Stimulated activated CD8-positive, alpha-beta memory T cell treated with anti-CD3 and anti-CD28 coated beads, Interleukin-4, amount 100 ng/mL, for 48 hours (primary cell): ENCODE measurements at regions not wholly inside any gene's neighbourhood (a gene's known extent, or its start where the extent isn't known, plus 50 kb on each side); places are given as distances from the start of the nearest gene placed in this dataset.
"Not testable (repeated sequence)": the region's sequence is repeated elsewhere in the genome, so short reads cannot be mapped to it uniquely, and the experiment has no call there.

Experiments
- DNase-seq: peaks from one replicate; pipeline ENCODE4 v3.0.0-alpha.2; 2020

GRCh38 chr12:4822572-4822971, 87.1 kb upstream of the KCNA1 start:
- DNase-seq: no peak

DNA sequence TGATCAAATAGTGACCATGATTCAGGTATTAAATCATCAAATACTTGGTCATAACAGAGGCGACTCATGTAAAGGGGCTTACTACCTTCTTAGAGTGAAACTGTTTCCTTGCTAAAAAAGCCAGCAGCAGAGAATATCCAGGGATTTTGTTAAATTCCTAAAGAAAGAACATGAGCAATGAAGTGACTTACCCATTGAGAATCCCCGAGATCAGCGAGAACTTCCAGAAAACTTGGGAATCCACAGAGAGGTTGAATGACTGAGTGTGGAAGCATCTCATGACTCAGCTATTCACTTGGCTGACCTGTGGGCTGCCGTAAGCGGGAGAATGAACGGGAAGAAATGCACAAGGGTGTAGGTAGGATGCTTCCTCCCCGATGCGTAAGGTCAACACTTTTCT, 85.3 kb upstream of the KCNA1 start:
- DNase-seq: no peak

GRCh38 chr12:4825011-4825858, 84.5 kb upstream of the KCNA1 start:
- no peak for DNase-seq

GRCh38 chr12:4826909-4827308, 82.8 kb upstream of the KCNA1 start:
- no peak for DNase-seq

DNA sequence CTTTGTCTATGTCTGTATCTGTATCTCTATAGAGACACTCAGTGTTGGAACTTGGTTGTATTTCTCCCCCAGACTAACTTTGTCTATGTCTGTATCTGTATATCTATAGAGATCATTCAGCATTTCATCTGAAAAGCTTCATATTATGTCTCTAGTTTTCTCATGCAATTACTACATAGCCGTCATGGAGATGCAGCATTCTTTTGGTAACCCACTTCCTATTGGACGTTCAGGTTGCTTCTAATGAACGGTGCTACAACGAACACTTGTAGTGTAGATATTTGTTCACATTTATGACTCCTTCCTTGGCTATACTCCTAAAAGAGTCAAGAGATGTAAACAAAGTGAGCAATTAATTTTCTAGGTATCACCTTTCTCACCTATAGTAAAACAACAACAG, 81.5 kb upstream of the KCNA1 start:
- DNase-seq: no peak

DNA sequence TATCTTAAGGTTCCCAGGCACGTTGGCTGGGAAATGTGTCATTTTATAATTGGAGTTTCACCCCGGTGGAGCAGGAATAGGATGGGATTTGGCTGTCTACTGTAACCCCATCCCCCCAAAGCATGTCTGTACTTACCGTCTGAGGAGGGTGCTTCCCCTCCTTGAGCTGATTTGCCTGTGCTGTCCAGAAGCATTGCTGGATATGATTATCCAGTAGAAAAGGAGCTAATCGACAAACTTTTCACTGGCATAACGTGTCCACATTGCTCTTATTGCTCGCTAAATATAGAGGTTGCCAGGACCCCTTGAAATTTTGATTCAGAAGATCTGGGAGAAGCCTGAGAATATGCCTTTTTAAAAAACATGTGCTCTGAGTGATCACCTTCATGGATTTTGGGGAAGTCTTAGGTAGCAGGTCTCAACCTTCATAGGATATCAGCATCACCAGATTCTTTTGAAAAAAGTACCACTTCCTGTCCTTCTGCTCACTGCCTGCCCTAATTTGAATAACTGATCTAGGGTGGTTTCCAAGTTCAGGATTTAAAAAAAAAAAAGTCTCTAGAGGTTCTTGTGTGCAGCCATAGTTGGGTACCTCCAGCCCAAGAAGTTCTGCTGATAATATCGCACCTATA, 80.4 kb upstream of the KCNA1 start:
- DNase-seq: no peak

GRCh38 chr12:4829793-4830162, 79.9 kb upstream of the KCNA1 start:
- DNase-seq: no peak

DNA sequence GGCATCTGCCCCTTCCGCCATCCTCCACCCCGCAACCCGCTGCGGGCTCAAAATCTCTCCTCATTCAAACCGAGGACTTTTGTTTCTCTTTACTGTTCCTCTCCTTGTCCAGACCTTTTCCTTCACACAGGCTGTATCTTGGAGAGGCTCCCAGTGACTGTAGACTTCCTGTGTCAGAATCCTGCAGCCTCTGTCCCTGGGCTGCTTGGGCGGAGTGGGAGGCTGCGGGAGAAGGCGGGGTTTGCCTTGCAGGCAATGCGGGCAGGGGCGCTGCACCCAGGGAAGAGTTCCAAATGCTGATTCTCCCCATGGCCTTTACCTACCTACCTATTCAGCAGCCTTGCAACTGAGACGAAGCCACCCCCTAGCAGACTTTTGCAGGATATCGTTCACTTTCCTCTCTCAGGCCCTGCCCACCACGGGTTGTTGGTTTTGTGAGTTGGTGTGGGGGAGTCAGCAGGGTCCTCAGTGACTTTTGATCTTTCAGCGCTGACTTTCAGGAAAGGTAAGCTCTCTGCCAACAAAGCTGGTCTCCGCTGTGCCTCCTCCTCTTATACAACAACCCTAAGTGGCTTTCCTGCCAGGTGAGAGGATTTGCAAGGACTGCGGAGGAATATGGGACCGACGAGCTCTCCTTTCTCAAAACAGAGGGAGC, 79.0 kb upstream of the KCNA1 start:
- no peak for DNase-seq

DNA sequence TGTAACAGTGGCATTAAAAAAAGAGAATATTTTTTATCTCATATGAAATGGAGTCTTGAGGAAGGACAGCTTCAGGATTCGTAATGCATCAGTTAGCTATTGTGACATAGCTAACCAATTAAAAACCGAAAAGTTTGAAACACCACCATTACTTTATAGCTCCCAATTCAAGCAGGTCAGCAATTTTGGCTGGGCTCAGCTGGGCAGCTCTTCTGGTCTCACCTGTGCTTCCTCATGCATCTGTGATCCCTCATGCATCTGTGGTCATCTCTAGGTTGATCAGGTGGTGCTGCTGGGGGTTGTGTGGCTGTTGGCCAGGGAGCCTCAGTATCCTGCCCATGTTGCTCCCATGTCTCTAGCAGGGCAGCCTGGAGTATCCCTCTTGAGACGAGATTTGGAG, 76.7 kb upstream of the KCNA1 start:
- DNase-seq: no peak

GRCh38 chr12:4833524-4833923, 76.2 kb upstream of the KCNA1 start:
- DNase-seq: no peak

DNA sequence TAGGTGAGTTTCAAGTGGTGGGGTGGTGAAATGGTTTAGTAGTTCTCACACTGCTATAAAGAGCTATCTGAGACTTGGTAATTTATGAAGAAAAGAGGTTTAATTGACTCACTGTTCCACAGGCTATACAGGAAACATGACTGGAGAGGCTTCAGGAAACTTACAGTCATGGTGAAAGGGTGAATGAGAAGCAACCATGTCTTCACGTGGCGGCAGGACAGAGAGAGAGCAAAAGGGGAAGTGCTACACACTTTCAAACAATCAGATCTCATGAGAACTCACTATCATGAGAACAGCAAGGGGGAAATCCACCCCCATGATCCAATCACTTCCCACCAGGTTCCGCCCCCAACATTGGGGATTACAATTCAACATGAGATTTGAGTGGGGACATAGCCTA, 67.3 kb upstream of the KCNA1 start:
- not testable (repeated sequence) for DNase-seq

- no peak for DNase-seq
Observed at GRCh38 chr12:4843907-4844306, 65.8 kb upstream of the KCNA1 start.

DNA sequence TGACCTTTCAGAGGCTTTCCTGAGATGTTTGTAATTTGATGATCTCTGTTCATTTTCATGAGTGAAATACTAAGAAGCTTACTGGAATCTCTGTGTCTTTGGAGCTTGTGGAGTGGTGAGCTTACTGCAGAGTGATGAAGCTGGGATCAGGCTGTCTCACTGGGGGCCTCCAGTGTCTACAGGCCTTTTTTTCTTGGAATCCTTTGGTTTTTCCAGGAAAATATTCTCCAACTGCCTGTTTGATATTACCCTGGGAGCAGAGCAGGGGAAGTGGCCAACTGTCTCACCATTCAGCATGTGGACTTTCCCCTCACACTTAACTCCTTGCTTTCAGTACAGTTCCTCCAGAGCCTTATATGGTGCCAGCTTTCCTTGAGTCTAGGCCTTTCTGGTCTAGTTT, 62.0 kb upstream of the KCNA1 start:
- no peak for DNase-seq

GRCh38 chr12:4849115-4849541, 60.6 kb upstream of the KCNA1 start:
- peak; percentile 32 for DNase-seq

DNA sequence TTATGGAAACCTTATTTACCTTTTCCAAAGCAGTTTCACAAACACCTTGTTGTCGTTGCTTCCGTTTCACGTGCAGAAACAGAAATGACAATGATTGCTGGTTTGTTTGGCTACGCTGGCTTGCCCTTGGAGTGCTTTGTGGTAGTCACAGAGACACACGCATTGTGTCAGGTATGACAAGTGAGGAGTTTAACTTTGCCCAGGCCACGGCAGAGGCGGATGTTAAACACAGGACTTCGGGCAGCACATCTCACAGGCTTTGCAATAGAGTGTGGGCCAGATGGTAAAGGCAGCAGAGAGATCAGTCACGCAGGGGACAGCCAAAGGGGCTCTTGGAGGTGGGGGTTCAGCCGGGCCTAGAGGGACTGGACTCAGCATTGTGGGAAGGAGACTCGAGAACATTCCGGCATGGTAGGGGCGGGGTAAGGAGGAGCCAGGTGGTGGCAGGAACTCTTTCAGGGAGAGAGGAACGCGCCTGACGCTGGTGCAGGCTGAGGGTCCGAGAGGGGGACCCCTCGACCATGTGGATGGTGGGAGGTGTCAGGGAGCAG, 59.8 kb upstream of the KCNA1 start:
- DNase-seq: no peak

DNA sequence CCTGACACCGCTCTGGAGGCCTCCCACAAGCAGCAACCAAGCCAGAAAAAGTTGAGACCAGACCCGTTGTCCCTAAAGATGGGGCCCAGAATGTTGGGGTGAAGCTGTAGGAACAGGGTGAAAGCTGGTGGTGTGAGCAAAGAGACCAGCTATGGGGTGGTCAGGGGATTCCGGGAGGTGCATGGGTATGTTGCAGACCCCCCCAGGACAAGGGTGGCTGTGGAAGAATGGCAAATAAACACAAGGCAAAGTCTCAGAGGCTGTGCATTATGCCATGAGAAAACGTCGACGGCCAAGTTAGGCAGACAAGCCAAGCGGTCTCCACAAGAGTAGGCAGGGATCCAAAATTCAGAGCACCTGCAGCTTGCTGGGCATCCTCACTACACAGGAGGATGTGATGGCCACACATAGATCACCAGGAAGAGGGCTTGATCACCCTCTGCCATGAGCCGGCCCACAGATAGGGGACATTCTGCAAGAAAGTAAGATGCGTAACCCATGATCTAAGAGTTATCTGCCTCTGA, 58.8 kb upstream of the KCNA1 start:
- no peak for DNase-seq

GRCh38 chr12:4852308-4852707, 57.4 kb upstream of the KCNA1 start:
- no peak for DNase-seq

- no peak for DNase-seq
Observed at GRCh38 chr12:4852911-4853310, 56.8 kb upstream of the KCNA1 start.

DNA sequence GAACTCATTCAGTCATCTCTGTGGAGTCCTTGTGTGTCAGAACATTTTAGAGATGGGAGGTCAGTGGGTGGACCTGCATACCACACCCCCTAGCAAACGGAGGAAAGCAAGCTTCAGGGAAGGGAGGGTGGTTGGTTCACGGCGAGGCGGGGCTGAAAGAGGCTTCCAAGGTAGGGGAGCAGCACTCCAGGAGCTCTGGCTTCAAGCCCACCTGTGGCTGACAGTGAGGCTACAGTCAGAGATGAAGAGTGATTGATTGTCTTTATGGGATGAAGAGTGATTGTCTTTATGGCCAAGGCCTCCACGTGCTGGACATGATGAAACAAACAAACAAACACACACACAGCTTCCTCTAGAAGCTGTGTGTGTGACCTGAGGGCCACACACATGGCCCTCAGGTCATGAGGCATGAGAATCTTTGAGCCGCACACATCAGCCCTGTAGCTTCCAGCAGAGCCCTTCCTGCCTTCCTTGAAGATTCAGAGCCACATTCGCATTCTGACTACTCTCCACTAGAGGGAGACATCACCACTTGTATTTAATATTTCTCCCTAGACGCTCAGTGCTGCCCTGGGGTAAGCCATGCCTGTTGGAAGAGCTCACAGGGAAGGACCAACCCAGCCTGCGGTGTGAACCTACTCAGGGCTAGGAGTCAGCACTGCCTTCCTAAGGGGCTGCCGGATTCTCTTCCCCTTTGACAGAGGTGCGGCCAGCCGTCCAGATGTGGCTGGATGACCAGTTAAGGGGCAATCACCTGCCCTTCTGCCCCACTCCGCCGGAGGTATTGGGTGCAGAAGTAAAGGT, 54.4 kb upstream of the KCNA1 start:
- DNase-seq: peak; percentile 60

GRCh38 chr12:4856596-4856995, 53.1 kb upstream of the KCNA1 start:
- DNase-seq: no peak

GRCh38 chr12:4857472-4858291, 52.0 kb upstream of the KCNA1 start:
- peak; percentile 87 for DNase-seq

DNA sequence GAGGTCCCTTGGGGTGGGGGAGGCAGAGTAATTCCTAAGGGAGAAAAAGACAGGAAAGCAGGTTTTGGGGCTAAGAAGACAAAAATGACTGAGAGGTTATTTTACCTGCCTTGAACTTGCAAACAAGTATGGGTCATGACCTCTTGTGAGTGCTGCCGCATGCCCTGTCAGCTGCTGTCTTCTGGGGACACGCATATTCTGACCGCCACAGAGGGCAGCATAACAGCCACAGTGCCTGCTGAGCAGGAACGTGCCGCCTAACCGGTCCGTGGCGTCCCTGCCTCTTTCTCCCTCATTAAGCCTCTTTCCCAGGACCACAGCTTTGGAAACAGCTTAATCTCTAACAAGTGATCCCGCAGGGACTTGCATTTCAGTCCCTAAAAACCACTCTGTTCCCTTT, 51.3 kb upstream of the KCNA1 start:
- DNase-seq: no peak
